C4-2B (cell line): ENCODE measurements at regions not wholly inside any gene's neighbourhood (a gene's known extent, or its start where the extent isn't known, plus 50 kb on each side); places are given as distances from the start of the nearest gene placed in this dataset.
"Not testable (repeated sequence)": the region's sequence is repeated elsewhere in the genome, so short reads cannot be mapped to it uniquely, and the experiment has no call there.

Experiments
- ZFX ChIP-seq: fragments of 450-650 bp; IDR thresholded peaks from 2 replicates; pipeline ENCODE4 v1.6.1; 2017
- TF ChIP-seq, protein P1 (sequence below): fragments of 450-650 bp; conservative IDR thresholded peaks from 2 replicates; pipeline ENCODE4 v1.5.1; 2017; ENCODE audit warnings: mild to moderate bottlenecking

- TF ChIP-seq, protein P1, sequence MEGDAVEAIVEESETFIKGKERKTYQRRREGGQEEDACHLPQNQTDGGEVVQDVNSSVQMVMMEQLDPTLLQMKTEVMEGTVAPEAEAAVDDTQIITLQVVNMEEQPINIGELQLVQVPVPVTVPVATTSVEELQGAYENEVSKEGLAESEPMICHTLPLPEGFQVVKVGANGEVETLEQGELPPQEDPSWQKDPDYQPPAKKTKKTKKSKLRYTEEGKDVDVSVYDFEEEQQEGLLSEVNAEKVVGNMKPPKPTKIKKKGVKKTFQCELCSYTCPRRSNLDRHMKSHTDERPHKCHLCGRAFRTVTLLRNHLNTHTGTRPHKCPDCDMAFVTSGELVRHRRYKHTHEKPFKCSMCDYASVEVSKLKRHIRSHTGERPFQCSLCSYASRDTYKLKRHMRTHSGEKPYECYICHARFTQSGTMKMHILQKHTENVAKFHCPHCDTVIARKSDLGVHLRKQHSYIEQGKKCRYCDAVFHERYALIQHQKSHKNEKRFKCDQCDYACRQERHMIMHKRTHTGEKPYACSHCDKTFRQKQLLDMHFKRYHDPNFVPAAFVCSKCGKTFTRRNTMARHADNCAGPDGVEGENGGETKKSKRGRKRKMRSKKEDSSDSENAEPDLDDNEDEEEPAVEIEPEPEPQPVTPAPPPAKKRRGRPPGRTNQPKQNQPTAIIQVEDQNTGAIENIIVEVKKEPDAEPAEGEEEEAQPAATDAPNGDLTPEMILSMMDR: not testable (repeated sequence)
- not testable (repeated sequence) for TF ChIP-seq ZFX
Observed at GRCh38 chr20:26006164-26006563, 309.5 kb upstream of the ZNF337 start.
